Thoracic aorta (tissue), 2 donors: ENCODE measurements at regions not wholly inside any gene's neighbourhood (a gene's known extent, or its start where the extent isn't known, plus 50 kb on each side); places are given as distances from the start of the nearest gene placed in this dataset.

Experiments
- ATAC-seq: fragments of 150-250 bp; one replicate; pipeline ENCODE4 v1.8.0; 2017; ENCODE audit warnings: low read depth; ENCODE audit not compliant: insufficient number of reproducible peaks, low FRiP score
- DNase-seq: peaks from one replicate; pipeline ENCODE4 v3.0.0-alpha.2; 2020; ENCODE audit warnings: low spot score
- H3K27ac ChIP-seq, 2 donors: fragments of 200-600 bp; sonication (generic); 1 replicate in 1 of 2; 2 replicates in 1 of 2; pipeline ENCODE4 v1.5.1; 2016; ENCODE audit warnings: mild to moderate bottlenecking in 2 of 2, moderate library complexity in 2 of 2
- H3K27me3 ChIP-seq: fragments of 200-600 bp; sonication (generic); replicated peaks from 2 replicates; pipeline ENCODE4 v1.6.0; 2016; ENCODE audit warnings: mild to moderate bottlenecking; ENCODE audit not compliant: insufficient read depth
- H3K36me3 ChIP-seq: fragments of 200-600 bp; sonication (generic); one replicate; pipeline ENCODE4 v1.5.1; 2016
- H3K4me1 ChIP-seq, 2 donors: fragments of 200-600 bp; sonication (generic); 1 replicate in 1 of 2; 2 replicates in 1 of 2; pipeline versions ENCODE4 v1.5.1 to v1.6.0; 2016; ENCODE audit warnings: low read depth in 2 of 2, mild to moderate bottlenecking in 1 of 2; ENCODE audit not compliant: control insufficient read depth in 1 of 2
- H3K4me3 ChIP-seq: fragments of 200-600 bp; sonication (generic); 2 replicates; pipeline ENCODE4 v1.5.1; 2016; ENCODE audit warnings: mild to moderate bottlenecking
- H3K9me3 ChIP-seq: fragments of 200-600 bp; sonication (generic); 2 replicates; pipeline ENCODE4 v1.5.1; 2016
- TF ChIP-seq, protein P1 (sequence below): fragments of 200-600 bp; sonication (generic); IDR thresholded peaks from one replicate; pipeline ENCODE4 v1.5.1; 2019; ENCODE audit warnings: antibody characterized with exemption

GRCh38 chr1:201646411-201647022 lies 107.6 kb downstream of the NAV1 start:
- Histone ChIP-seq H3K4me3 (no peak overlapping the region), H3K4me1 (peaks cover 23 to 35% of the 10 kb centered on the region in 2 donors), H3K9me3 (no peaks in the 10 kb centered on the region), H3K27me3 (no peaks in the 10 kb centered on the region), H3K27ac (no peak overlapping the region), H3K36me3 (no peaks in the 10 kb centered on the region)
- DNase-seq (no peak), ATAC-seq (no peak)
- TF ChIP-seq, protein P1, sequence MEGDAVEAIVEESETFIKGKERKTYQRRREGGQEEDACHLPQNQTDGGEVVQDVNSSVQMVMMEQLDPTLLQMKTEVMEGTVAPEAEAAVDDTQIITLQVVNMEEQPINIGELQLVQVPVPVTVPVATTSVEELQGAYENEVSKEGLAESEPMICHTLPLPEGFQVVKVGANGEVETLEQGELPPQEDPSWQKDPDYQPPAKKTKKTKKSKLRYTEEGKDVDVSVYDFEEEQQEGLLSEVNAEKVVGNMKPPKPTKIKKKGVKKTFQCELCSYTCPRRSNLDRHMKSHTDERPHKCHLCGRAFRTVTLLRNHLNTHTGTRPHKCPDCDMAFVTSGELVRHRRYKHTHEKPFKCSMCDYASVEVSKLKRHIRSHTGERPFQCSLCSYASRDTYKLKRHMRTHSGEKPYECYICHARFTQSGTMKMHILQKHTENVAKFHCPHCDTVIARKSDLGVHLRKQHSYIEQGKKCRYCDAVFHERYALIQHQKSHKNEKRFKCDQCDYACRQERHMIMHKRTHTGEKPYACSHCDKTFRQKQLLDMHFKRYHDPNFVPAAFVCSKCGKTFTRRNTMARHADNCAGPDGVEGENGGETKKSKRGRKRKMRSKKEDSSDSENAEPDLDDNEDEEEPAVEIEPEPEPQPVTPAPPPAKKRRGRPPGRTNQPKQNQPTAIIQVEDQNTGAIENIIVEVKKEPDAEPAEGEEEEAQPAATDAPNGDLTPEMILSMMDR: no peak

DNA sequence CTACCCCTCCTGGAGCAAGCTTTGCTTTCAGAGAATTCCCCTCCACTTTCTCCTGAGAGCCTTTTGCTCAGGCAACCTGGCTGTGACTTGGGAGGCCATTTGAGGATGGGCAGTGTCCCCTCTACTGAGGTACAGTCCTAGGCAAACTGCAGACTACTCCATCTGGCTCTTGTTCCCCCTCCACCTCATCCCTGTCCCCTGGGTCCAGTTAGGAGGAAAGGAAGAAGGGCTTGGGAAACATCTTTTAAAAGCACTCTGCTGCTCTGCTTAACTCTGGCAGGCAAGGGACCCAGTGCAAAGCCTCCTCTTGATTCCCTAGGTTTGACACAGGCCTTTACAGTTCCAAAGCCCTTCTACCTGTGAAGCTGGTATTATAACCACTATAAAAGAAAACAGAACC lies 108.2 kb downstream of the NAV1 start:
- Histone ChIP-seq H3K4me1 (peaks cover 23 to 38% of the 10 kb centered on the region in 2 donors), H3K9me3 (no peaks in the 10 kb centered on the region), H3K36me3 (no peaks in the 10 kb centered on the region), H3K4me3 (no peak overlapping the region), H3K27ac (no peak overlapping the region), H3K27me3 (no peaks in the 10 kb centered on the region)
- no peak for ATAC-seq
- TF ChIP-seq, protein P1: no peak
- no peak for DNase-seq

DNA sequence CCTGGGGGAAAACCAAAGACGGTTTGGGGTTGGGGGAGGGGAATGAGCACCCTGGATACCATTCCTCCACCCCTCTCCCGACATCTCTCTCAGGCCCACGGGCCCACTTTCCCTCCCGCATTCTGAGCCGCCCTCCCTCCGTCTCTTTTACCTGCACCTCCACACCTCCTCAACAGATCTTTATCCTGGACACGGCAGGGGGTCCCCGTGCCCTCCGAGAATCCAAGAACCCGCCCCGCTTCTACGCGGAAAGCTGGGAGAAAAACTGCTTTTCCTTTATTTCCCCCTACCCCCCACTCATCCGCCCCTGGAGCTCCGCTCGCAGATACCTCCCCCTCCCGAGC lies 108.8 kb downstream of the NAV1 start:
- Histone ChIP-seq H3K4me3 (peak overlapping the region; percentile 80), H3K27me3 (no peaks in the 10 kb centered on the region), H3K9me3 (no peaks in the 10 kb centered on the region), H3K36me3 (no peaks in the 10 kb centered on the region), H3K4me1 (peaks cover 23 to 38% of the 10 kb centered on the region in 2 donors), H3K27ac (no peak overlapping the region)
- ATAC-seq: no peak
- no peak for DNase-seq
- TF ChIP-seq, protein P1: no peak

GRCh38 chr1:201648066-201648906 lies 109.4 kb downstream of the NAV1 start:
- H3K9me3 ChIP-seq: no peaks in the 10 kb centered on the region
- TF ChIP-seq, protein P1: no peak

DNA sequence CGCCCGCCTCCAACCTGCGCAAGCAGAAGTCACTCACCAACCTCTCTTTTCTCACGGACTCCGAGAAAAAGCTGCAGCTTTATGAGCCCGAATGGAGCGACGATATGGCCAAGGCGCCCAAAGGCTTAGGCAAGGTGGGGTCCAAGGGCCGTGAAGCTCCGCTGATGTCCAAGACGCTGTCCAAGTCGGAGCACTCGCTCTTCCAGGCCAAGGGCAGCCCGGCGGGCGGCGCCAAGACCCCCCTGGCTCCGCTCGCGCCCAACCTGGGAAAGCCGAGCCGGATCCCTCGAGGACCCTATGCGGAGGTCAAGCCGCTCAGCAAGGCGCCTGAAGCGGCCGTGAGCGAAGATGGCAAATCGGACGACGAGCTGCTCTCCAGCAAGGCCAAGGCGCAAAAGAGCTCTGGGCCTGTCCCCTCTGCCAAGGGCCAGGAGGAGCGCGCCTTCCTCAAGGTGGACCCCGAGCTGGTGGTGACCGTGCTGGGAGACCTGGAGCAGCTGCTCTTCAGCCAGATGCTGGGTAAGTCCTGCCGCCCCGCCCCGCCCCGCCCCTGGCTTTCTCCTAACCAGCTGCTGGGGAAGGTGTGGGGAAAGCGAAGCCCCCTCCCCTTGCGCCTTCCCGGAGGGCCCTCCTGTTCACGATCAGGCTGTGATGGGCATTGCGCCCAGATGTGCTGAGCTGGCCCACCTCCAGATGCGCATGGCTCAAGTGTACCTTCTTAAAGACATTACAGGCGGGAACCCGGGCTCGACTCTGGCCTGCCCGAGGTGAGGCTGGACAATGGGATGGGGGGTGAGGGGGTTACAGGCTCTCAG lies 110.2 kb downstream of the NAV1 start:
- no peaks in the 10 kb centered on the region for H3K36me3 ChIP-seq
- H3K4me1 ChIP-seq: peaks cover 23 to 38% of the 10 kb centered on the region in 2 donors
- H3K27me3 ChIP-seq: no peaks in the 10 kb centered on the region
- no peak for DNase-seq
- TF ChIP-seq, protein P1: no peak
- ATAC-seq: no peak
- peak overlapping the region; percentile 47 for H3K27ac ChIP-seq
- peak overlapping the region; percentile 80 for H3K4me3 ChIP-seq
- H3K9me3 ChIP-seq: no peaks in the 10 kb centered on the region

More at GRCh38 chr1:201648066-201648906, 109.4 kb downstream of the NAV1 start:
- ATAC-seq: peak; percentile 43
- Histone ChIP-seq H3K4me1 (peaks cover 23 to 38% of the 10 kb centered on the region in 2 donors), H3K27me3 (no peaks in the 10 kb centered on the region), H3K36me3 (no peaks in the 10 kb centered on the region), H3K4me3 (peak overlapping the region; percentile 80), H3K27ac (peak overlapping the region in 1 of 2 donors; percentile 47)
- no peak for DNase-seq
